ENCODE measurements at regions not wholly inside any gene's neighbourhood (a gene's known extent, or its start where the extent isn't known, plus 50 kb on each side); places are given as distances from the start of the nearest gene placed in this dataset.

DNA sequence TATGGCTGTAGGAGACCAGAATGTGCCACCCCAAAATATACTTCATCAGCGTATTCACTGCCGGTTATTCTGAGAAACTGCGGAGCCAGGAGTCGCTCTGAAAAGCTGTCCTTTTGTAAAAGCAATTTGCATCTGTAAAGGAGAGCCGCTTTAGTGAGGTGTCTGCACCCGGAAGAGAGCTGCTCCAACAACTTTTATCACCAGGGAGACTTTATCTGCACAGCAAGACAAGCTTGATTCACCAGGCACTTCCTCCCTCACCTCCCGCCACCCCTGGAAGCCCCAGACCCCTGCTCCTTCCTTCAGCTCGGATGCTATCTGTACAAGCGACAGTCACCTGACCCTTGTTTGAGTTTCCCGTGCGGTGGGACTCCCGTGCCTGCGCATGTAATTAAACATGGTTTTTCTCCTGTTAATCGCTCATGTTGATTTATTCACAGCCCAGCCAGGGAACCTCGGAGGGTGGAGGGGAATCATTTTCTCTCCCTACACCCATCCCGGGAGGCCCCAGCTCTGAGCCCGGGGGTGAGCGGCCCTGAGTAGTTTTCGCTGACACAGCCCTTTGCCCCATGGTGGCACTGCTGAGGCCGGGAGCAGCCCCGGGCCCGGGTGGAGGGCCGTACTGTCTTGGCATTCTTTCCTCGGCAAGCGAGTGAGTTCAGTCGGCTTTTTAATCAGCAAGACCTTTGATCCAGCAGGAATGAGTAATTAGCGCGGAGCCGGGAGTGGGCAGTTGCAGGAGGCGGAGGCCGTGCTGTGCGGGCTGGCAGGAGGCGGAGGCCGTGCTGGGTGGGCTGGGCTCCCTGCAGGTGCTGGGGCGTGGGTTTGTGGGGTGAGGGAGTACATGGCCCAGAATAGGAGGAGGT, 222.7 kb upstream of the CIBAR2 start:
- TF ChIP-seq CTCF (IDR thresholded peaks at IDR 0.05) (no peak), EP300 (IDR thresholded peaks at IDR 0.05) (no peak), POLR2AphosphoS5 (IDR thresholded peaks at IDR 0.05) (no peak)
